ENCODE measurements at regions not wholly inside any gene's neighbourhood (a gene's known extent, or its start where the extent isn't known, plus 50 kb on each side); places are given as distances from the start of the nearest gene placed in this dataset.

DNA sequence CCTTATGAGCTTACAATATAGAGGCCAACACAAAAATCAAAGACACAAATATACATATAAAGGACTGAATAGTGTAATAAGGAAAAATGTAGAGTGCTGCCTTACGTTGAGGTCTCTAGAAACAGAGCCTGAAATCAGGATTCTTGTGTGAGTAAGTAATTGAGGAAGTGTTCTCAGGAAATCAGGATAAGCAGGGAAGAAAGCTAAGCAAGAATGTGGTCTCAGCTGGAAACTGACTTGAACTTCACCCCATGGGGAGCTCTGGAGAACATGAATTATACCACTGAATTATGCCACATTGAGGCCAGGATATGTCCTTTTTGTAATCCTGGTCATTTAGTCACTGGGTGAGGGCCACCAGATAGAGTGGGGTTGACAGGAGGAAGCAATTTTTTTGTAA, 191.9 kb downstream of the ETV1 start:
- no peak for TF ChIP-seq SP1 (IDR thresholded peaks at IDR 0.05)
- TF ChIP-seq FOXM1 (IDR thresholded peaks at IDR 0.05; ENCODE audit: borderline replicate concordance), result no peak
- TF ChIP-seq HDGF (IDR thresholded peaks at IDR 0.05; ENCODE audit: borderline replicate concordance), result no peak
- TF ChIP-seq ZNF384 (IDR thresholded peaks at IDR 0.05), result no peak
- no peak for TF ChIP-seq TARDBP (IDR thresholded peaks at IDR 0.05)
- TF ChIP-seq ARNT (IDR thresholded peaks at IDR 0.05), result no peak
- TF ChIP-seq BHLHE40 (IDR thresholded peaks at IDR 0.05; ENCODE audit: borderline replicate concordance), result no peak
- no peak for TF ChIP-seq FOXA1 (IDR thresholded peaks at IDR 0.05)
- no peak for TF ChIP-seq ELF4 (IDR thresholded peaks at IDR 0.05)
- TF ChIP-seq L3MBTL2 (conservative IDR thresholded peaks at IDR 0.05), result no peak

Data from HEK293T (cell line).